ENCODE measurements at regions not wholly inside any gene's neighbourhood (a gene's known extent, or its start where the extent isn't known, plus 50 kb on each side); places are given as distances from the start of the nearest gene placed in this dataset.
A peak's percentile ranks its signal among the peaks of the same experiment; 100 is the strongest.
"Not testable (repeated sequence)": the region's sequence is repeated elsewhere in the genome, so short reads cannot be mapped to it uniquely, and the experiment has no call there.

DNA sequence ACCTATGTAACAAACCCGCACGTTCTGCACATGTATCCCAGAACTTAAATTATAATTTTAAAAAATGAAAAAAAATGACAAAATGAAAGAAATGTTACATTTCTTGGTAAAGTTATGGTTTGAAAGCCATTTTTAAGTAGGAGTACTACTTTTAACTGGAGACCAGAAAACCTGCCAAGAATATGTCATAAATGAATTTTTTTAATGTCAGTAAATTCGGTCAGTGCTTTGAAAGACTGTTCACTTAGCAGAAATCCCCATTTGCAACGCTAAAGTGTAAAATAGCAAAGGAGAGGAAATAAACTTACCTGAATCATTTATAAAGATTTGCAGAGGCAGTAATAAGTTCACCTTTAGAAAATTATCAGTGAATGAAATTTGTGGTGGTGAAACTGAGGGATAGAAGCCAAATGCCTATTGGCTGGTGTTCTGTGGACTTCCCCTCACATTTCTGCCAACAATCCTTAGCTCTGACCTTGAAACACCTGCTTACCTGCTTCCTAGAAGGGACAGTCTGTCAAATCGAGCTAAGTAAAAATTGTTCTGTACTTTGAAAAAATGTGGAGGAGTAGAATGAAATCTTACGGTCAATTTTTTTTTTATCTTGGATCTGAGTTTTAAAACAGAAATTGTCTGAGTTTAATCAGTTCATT, 714.2 kb downstream of the SLC6A15 start:
- DNase-seq, result no peak

DNA sequence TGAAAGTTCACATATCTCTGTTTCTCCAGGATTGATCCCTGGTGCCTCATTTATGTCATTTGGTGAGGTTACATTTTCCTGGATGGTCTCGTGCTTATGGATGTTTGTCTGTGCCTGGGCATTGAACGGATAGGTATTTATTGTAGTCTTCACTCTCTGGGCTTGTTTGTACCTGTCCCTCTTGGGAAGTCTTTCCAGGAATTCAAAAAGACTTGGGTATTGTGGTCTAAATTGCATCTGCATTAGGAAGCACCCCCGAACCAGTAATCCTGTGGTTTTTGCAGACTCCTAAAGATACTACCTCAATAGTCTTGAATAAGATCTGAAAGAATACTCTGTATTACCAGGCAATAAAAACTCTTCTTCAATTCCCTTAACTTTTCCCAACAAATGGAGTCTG, 720.8 kb downstream of the SLC6A15 start:
- DNase-seq, result no peak

DNA sequence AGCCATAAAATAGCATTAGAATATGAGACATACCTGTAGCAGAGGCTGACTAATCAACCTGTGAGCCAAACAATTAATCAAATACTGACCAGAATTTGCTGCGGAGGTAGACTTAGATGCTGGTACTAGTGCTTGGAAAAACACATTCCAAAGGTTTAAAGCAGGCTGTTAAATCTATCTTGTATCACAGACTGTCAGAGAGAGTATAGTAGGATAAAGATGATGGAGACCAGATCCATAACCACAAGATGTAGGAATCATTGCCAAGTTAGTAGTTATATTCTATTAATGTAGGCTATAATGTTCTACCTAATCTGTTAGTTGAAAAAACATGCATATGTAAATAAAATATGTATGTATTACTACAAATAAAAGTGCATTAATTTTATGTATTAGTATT, 726.2 kb downstream of the SLC6A15 start:
- no peak for DNase-seq

DNA sequence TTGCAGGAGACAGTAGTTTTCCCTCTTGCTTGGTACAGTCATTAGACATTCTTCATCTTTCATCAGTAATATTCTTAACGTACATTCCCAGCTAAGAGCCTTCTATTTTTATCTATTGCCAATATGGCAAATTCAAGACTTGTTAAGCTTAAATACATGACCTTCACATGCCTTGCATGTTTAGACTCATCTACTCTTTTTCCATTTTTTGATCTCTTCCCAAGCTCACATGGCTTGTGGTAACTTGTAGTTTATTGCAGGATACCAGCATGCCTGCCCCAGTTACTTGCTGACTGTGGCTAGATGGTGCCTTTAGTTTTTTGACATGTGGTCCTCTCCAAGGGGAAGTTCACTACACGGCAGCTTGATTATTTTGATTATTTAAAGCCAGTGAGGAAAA, 729.0 kb downstream of the SLC6A15 start:
- DNase-seq, result no peak

DNA sequence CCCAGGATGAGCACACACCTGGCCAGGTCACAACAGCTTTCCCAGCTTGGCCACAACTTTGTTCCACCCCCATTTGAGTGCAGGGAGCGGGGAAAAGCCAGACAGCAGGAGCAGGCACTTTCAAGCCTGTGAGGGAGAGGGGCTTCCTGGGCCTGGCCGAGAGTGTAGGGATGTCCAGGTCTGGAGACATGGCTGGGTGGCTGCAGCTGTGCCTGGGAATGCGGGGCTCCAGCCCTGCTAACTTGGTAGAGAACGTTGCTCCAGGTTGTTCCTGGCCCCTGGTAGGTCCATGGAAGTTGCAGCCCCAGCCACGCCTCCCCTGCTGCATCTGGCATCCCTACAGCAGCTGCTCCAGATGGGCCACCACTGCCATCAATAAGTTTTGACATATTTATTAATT, 738.5 kb downstream of the SLC6A15 start:
- DNase-seq, result no peak

DNA sequence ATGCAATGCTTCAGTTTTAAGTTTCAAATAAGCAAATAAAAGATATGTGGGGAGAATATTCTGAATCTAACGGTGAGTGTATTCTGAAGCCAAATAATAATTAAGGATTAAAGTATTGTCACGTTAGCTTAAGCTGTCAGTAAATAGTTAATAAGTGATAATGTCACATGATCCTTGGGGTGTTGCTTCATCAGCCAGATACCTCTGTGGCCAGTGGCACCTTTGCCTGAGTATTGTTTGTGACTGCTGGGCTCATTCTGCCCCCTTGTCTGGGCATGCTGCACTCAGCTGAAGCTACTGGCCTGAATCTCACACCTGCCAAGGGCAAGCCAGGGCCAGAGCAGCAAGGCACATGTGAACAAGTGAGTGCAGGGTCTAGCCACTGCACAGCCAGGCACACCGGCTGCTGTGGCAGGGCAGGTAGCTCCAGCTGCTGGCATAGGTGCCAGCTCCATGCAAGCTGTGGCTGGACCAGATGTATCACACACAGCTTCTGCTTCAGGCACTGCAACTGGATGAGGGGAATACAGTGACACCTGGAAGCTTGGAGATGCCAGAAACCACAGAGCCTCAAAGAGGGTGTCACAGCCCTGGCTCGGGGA, 739.7 kb downstream of the SLC6A15 start:
- DNase-seq, result no peak

DNA sequence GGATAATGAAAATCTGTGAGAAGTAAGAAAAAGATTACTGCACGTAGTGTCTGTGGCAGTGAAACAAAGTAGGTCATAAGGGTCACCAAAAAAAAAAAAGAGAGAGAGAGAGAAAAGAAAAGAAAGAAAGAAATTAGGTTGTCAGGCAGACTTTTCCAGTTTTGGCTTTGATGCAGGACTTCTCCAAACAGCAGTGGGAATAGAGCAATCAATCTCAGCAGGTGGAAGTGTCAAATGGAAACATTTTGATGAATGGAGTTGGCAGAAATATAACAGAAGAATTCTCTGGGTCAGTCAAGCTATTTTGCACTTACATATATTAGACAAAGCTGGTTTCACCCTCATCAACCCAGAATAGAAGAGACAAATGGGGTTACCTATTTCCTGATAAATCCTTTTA, 745.8 kb downstream of the SLC6A15 start:
- DNase-seq, result no peak

DNA sequence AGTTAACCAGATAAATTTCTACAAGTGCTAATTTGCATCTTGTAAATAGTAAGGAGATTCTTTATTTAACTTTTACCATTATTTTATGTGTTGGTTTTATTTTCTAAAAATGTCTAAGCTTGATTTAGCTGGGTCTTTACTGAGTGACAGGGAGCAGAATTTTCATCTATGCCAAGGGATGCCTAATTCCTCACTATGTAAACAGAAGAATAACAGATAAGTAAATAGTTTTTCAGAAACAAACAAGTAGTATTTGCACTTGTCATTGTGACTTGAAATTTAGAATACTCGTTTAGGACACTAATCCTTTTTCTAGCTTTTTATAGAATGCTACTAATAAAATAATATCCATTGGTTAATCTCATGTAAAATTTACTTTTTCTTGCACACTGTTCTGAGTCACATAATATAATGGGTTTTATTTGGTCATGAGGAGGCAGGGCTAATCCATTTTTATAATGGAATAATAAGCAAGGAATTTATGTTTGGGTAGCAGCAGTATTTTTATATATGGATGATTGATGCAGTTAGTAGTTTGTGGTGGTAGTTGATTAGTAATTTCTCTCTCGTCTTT, 746.5 kb downstream of the SLC6A15 start:
- DNase-seq, result no peak

DNA sequence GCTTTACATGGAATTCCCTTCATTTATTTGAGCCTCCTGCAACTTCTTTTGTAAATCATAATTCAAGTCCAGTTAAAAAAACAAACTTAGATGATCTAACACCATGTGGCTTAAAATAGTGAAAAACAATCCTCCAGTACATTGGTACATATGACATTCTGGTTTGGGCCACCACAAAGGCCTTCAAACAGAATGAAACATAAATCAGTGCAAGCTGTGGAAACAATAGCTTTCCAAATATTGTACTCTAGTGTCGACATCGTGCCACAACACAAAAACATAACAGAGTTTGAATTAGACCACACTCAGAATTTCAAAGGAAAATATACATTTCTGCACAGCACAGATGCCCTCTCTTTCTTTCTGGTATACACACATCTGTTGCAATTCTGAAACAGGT, 751.3 kb downstream of the SLC6A15 start:
- DNase-seq, result no peak

DNA sequence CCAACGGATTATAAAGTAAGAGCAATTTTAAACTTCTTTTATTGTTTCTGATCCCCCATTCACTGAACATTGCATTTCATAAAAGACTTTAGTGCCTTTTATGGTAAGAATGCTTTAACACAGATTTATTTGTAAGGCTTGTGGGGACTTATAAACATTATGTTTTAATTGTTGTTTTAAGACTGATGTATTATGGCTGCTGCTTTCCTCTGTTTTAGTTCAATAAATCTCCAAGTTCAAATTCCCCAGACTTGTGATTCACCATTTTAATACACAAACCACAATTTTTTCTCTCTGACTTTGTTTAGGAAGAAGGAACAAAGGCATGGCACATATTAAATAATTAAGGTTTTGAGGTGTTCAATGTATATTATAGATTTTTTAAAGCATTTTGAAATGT, 753.3 kb downstream of the SLC6A15 start:
- DNase-seq, result no peak

DNA sequence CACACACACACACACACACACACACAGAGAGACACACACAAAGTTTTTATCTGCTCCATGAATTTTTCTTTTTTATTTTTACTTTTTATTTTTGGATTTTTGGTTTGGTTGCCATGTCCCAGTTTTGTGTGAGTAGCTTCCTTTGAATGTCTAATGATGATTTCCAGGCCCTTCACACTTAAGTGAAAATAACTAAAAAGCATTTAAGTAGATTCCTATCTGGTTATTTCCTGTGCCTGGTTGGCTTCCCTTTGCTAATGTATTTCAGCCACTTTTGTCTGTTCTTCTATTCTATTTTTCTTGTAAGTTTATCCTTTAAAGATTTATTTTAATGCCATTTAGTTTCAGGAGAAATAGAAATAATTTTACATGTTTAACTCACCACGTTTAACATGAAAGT, 755.4 kb downstream of the SLC6A15 start:
- no peak for DNase-seq

DNA sequence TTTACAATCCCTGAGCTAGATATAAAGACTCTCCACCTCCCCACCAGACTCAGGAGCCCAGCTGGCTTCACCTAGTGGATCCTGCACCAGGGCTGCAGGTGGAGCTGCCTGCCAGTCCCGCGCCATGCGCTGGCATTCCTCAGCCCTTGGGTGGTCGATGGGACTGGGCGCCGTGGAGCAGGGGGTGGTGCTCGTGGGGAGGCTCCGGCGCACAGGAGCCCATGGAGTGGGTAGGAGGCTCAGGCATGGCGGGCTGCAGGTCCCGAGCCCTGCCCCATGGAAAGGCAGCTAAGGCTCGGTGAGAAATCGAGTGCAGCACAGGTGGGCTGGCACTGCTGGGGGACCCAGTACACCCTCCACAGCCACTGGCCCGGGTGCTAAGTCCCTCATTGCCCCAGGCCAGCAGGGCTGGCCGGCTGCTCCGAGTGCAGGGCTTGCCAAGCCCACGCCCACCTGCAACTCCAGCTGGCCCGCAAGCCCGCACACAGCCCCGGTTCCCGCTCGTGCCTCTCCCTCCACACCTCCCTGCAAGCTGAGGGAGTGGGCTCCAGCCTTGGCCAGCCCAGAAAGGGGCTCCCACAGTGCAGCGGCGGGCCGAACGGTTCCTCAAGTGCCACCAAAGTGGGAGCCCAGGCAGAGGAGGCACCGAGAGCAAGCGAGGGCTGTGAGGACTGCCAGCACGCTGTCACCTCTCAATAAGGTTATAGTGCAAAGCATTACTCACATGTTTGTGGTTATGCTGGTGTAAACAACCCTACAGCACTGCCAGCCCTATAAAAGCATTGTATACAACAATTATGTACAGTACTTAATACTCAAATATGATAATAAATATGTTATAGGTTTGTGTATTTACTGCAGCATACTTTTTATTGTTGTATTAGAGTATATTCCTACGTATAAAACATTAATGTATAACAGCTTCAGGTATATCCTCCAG, 757.3 kb downstream of the SLC6A15 start:
- peak in 1 of 2 donors; percentile 9 for DNase-seq

DNA sequence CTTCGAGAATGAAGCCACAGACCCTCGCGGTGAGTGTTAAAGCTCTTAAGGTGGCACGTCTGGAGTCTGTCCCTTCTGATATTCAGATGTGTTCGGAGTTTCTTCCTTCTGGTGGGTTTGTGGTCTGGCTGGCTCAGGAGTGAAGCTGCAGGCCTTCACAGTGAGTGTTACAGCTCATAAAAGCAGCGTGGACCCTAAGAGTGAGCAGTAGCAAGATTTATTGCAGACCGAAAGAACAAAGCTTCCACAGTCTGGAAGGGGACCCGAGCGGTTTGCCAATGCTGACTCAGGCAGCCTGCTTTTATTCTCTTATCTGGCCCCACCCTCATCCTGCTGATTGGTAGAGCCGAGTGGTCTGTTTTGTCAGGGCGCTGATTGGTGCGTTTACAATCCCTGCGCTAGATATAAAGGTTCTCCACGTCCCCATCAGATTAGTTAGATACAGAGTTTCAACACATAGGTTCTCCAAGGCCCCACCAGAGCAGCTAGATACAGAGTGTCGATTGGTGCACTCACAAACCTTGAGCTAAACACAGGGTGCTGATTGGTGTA, 758.1 kb downstream of the SLC6A15 start:
- not testable (repeated sequence) for DNase-seq

DNA sequence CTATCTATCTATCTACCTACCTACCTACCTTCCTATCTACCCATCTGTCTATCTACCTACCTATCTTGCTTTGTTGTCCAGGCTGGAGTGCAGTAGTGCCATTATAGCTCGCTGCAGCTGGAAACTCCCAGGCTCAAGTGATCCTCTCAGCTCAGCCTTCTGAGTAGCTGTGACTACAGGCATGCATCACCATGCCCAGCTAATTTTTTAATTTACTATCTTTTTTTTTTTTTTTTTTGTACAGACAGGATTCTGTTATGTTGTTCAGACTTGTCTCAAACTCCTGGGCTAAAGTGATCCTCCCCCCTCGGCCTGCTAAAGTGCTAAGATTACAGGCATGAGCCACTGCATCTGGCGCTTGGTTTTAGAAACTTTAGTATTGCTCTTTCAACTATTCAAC, 762.4 kb downstream of the SLC6A15 start:
- no peak for DNase-seq

DNA sequence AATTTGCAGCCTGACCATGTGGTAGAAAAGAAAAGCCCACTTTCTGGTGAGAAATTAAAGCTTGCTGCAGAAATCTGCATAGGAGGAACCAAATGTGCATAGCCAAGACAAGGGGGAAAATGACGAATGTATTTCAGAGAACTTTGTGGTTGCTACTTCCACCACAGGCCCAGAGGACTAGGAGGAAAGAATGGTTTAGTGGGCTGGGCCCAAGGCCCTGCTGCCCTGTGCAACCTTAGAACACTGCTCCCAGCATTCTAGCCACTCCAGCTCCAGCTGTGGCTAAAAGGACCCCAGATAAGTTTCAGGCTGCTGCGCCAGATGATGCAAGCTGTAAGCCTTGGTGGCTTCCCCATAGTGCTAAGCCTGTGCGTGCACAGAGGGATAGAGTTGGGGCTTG, 764.3 kb downstream of the SLC6A15 start:
- no peak for DNase-seq

DNA sequence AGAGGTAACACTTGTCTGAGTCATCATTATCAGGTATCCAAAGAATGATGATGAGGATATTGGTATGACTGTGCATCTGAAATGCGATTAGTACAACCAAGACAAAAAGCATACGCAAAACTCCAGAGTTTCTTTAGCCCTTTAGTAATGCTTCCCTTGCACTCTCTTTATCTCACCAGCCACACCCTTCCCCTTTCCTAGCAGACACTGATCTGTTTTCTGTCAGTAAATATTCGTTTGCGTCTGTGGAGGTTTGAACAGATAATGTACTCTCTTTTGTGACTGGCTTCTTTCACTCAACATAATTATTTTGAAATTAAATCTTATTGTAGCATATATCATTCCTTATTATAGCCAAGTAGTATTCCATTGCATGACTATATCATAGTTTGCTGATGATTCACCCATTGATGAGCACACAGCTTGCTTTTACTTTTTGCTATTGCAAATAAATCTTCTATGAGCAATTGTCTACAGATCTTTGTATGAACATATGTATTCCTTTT, 775.7 kb downstream of the SLC6A15 start:
- DNase-seq, result no peak

DNA sequence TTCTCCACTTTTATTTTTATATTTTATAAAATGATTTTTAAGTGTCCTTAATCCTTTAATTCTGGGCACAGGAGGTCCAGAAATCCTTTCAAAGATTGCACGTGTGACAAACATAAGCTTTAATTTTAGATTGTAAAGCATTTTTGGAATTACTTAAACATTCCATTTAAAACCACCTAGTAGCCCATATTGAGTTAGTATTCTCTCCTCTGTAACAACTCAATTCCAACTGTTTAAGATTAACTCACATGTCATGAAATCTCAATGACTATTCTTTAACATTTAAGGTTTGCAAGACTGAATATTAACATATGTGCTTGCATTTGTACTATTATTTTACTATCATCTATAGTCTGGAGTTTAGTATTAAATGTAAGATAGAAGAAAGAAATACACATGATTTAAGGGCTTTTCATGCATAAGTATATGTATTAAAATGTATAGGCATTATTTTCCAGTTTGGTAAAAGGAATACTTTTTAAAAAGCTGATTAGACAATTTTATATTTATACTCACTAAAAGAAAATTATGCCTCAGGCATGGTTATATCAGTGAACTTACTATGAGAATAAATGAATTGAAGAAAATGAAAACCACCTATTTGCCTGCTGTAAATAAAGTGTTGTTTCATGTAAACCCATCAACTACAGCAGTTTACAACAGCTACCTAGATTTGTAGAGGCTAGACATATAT, 776.9 kb downstream of the SLC6A15 start:
- no peak for DNase-seq

DNA sequence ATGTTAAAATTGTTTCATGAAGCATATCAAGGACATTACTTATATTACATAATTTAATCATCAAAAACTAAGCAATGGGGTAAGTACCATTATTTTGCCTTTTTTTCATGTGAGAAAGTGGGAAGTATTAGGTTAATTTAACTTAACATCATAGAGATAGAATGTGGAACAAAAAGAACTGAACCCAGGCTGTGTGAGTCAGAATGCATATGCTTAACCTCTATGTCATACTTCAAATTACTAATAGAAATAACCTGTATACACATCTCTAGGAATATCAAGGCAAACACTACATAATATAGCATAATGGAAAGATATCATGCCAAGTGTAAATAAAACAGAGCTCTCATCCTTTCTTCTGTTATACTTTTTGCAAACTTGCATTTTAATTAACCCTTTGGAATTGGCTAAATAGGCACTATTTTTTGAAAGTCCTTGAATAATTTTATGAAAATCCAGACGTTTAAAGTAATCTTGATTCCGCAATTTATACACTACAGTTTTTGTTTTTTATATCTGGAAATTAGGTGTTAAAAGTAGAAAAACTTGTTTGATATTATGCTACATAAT, 777.7 kb downstream of the SLC6A15 start:
- DNase-seq, result no peak

DNA sequence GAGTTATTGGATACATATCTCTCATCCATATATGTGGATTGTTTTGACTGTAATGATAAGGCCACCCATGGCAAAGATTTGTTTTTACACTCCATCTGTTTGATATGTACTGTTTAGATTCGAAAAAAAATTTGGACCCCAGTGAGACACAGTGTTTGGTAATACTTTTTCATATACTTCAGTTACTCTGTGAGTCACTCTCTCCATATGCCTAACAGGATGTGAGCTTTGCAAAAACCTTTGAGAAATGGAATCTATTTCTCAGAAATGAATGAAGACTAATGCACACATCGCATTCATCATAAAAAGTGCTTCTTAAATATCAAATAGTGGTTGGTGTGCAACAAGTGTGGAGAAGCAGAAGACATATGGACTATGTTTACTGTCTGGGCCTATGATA, 781.5 kb downstream of the SLC6A15 start:
- DNase-seq, result no peak

DNA sequence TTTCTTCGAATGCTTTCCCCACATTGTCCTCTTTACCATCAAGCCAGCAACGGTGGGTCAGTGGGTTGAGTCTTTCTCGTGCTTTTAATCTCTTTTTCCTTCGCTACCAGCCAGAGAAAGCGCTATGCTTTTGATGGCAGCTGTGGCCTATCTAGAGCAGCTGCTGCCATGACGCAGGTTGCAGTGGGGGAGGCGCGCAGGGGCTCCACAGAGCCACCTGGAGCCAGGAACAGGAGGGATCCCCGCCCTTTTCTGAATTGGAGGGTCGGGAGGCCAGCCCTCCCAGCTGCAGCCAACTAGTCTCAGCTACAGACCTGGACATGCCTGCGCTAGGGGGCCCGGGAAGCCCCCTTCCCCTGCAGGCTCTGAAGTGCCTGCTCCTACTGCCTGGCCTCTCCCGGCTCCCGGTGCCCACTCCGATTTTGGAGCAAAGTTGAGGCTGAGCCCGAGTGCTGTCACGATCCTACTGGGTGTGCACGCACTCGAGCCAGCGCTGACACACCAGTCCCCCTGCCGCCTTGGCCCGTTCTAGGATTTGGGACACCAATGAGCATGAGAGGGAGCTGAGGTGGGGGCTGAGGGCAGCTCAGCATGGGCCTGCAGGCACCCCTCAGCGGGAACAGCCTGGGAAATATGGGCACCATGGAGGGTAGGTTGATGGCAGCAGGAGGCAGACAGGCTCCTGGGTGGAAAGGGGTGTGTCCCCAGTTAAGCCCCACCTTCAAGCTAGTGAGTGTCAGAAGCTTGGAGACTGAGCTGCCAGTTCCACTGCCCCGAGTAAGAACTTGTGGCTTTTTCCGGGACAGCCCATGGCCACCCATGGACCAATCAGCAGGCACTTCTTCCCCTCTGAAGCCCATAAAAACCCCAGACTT, 784.2 kb downstream of the SLC6A15 start:
- no peak for DNase-seq

DNA sequence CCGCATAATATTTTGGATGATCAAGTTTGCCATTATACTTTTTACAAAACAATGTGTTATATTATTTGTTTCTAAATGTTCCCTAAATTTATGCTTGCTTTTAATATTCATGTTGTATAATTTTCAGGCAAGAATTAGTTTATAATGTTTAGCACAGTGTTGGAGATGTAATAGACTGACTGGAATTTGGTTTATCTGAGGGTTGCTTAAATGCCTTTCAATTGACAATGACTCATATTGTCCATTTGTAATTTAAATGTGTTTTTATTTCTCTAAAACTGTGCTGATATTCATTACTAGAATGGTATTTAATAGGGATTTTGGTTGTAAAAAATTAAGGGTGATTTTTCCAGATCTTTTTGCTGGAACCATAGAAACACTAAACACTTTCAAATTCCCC, 788.4 kb downstream of the SLC6A15 start:
- no peak for DNase-seq

Measured in CD4-positive, alpha-beta T cell treated with Interleukin-4 for 1 hour (primary cell).